ENCODE measurements at regions not wholly inside any gene's neighbourhood (a gene's known extent, or its start where the extent isn't known, plus 50 kb on each side); places are given as distances from the start of the nearest gene placed in this dataset.

GRCh38 chr10:10765017-10765416 is 252.7 kb upstream of the CELF2 start:
- no peak for TF ChIP-seq CTCF (IDR thresholded peaks at IDR 0.05)
- no peak for DNase-seq (ENCODE audit: low spot score)
- H3K27me3 ChIP-seq = no peaks in the 10 kb centered on the region
- no peaks in the 10 kb centered on the region for H3K9me3 ChIP-seq
- H3K27ac ChIP-seq = no peak overlapping the region
- no peak overlapping the region for H3K4me3 ChIP-seq
- H3K36me3 ChIP-seq = no peaks in the 10 kb centered on the region
- H3K4me1 ChIP-seq = no peaks in the 10 kb centered on the region

- H3K27ac ChIP-seq = no peak overlapping the region
- no peaks in the 10 kb centered on the region for H3K4me1 ChIP-seq
- no peaks in the 10 kb centered on the region for H3K9me3 ChIP-seq
- no peak for TF ChIP-seq CTCF (IDR thresholded peaks at IDR 0.05)
- no peaks in the 10 kb centered on the region for H3K36me3 ChIP-seq
- H3K4me3 ChIP-seq = no peak overlapping the region
- DNase-seq (ENCODE audit: low spot score) = no peak
- no peaks in the 10 kb centered on the region for H3K27me3 ChIP-seq
These were observed 245.3 kb upstream of the CELF2 start for GRCh38 chr10:10772411-10772810.

- TF ChIP-seq CTCF (IDR thresholded peaks at IDR 0.05) = no peak
- Histone ChIP-seq H3K4me1 (no peaks in the 10 kb centered on the region), H3K9me3 (no peaks in the 10 kb centered on the region), H3K27me3 (no peaks in the 10 kb centered on the region), H3K4me3 (no peak overlapping the region), H3K27ac (no peak overlapping the region), H3K36me3 (no peaks in the 10 kb centered on the region)
- DNase-seq (ENCODE audit: low spot score) = no peak
These were observed 244.7 kb upstream of the CELF2 start for GRCh38 chr10:10772874-10773508.

- no peak for TF ChIP-seq CTCF (IDR thresholded peaks at IDR 0.05)
These were observed 243.3 kb upstream of the CELF2 start for GRCh38 chr10:10774416-10774815.

GRCh38 chr10:10776363-10776762 is 241.3 kb upstream of the CELF2 start:
- Histone ChIP-seq H3K27me3 (no peaks in the 10 kb centered on the region), H3K27ac (no peak overlapping the region), H3K9me3 (no peaks in the 10 kb centered on the region), H3K4me3 (no peak overlapping the region), H3K36me3 (no peaks in the 10 kb centered on the region), H3K4me1 (no peaks in the 10 kb centered on the region)
- no peak for TF ChIP-seq CTCF (IDR thresholded peaks at IDR 0.05)
- no peak for DNase-seq (ENCODE audit: low spot score)

More at GRCh38 chr10:10774416-10774815, 243.3 kb upstream of the CELF2 start:
- Histone ChIP-seq H3K4me1 (no peaks in the 10 kb centered on the region), H3K27ac (no peak overlapping the region), H3K9me3 (no peaks in the 10 kb centered on the region), H3K4me3 (no peak overlapping the region), H3K27me3 (no peaks in the 10 kb centered on the region), H3K36me3 (no peaks in the 10 kb centered on the region)
- DNase-seq (ENCODE audit: low spot score) = no peak

GRCh38 chr10:10777279-10777678 is 240.4 kb upstream of the CELF2 start:
- Histone ChIP-seq H3K4me1 (no peaks in the 10 kb centered on the region), H3K4me3 (no peak overlapping the region), H3K27ac (no peak overlapping the region), H3K9me3 (no peaks in the 10 kb centered on the region), H3K27me3 (no peaks in the 10 kb centered on the region), H3K36me3 (no peaks in the 10 kb centered on the region)
- no peak for DNase-seq (ENCODE audit: low spot score)
- TF ChIP-seq CTCF (IDR thresholded peaks at IDR 0.05) = no peak

Measured in right atrium auricular region (tissue), 2 donors.